Thyroid gland (tissue), 4 donors: ENCODE measurements at regions not wholly inside any gene's neighbourhood (a gene's known extent, or its start where the extent isn't known, plus 50 kb on each side); places are given as distances from the start of the nearest gene placed in this dataset.
"Not testable (repeated sequence)": the region's sequence is repeated elsewhere in the genome, so short reads cannot be mapped to it uniquely, and the experiment has no call there.

Experiments used
- CTCF ChIP-seq, 6 experiments: fragments of 200-600 bp in 3 of 6; fragments of 450-650 bp in 3 of 6; sonication (generic) in 3 of 6; IDR thresholded peaks; one replicate each; pipeline ENCODE4 v1.5.1; 2016 to 2019; ENCODE audit warnings: antibody characterized with exemption in 6 of 6, mild to moderate bottlenecking in 2 of 6, inconsistent platforms in 1 of 6, moderate library complexity in 1 of 6
- POLR2A ChIP-seq, 2 donors: fragments of 450-650 bp; IDR thresholded peaks; one replicate each; pipeline ENCODE4 v1.6.1; 2017; ENCODE audit warnings: antibody characterized with exemption in 2 of 2, mild to moderate bottlenecking in 2 of 2, moderate library complexity in 1 of 2

DNA sequence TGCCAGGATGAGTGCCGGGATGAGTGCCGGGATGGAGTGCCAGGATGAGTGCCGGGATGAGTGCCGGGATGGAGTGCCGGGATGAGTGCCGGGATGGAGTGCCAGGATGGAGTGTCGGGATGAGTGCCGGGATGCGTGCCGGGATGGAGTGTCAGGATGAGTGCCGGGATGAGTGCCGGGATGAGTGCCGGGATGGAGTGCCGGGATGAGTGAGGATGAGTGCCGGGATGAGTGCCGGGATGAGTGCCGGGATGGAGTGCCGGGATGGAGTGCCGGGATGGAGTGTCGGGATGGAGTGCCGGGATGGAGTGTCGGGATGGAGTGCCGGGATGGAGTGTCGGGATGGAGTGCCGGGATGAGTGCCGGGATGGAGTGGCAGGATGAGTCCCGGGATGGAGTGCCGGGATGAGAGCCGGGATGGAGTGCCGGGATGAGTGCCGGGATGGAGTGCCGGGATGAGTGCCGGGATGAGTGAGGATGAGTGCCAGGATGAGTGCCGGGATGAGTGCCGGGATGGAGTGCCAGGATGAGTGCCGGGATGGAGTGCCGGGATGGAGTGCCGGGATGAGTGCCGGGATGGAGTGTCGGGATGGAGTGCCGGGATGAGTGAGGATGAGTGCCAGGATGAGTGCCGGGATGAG, 52.1 kb upstream of the HELT start:
- not testable (repeated sequence) for TF ChIP-seq CTCF, POLR2A (IDR thresholded peaks at IDR 0.05)
